OCI-LY7 (cell line): ENCODE measurements at regions not wholly inside any gene's neighbourhood (a gene's known extent, or its start where the extent isn't known, plus 50 kb on each side); places are given as distances from the start of the nearest gene placed in this dataset.

Experiments used
- CTCF ChIP-seq: fragments of 200-600 bp; sonication (generic); conservative IDR thresholded peaks from 2 replicates; pipeline ENCODE4 v1.5.1; 2014; ENCODE audit warnings: mild to moderate bottlenecking, antibody characterized with exemption, low read length, moderate library complexity, mixed read lengths
- EZH2phosphoT487 ChIP-seq: fragments of 200-600 bp; sonication (generic); IDR thresholded peaks from 2 replicates; pipeline ENCODE4 v1.6.1; 2018; ENCODE audit warnings: low read depth, borderline replicate concordance, mild to moderate bottlenecking, mixed run types, antibody characterized with exemption, low read length, moderate library complexity, mixed read lengths

GRCh38 chrX:42219231-42219630, 295.9 kb upstream of the CASK start:
- no peak for TF ChIP-seq CTCF
- TF ChIP-seq EZH2phosphoT487: no peak
